NCI-H1436 (cell line): ENCODE measurements at regions not wholly inside any gene's neighbourhood (a gene's known extent, or its start where the extent isn't known, plus 50 kb on each side); places are given as distances from the start of the nearest gene placed in this dataset.
"Not testable (repeated sequence)": the region's sequence is repeated elsewhere in the genome, so short reads cannot be mapped to it uniquely, and the experiment has no call there.

Experiments used
- DNase-seq: peaks from one replicate; lab custom pipeline; 2025; lab: John Stamatoyannopoulos, UW

- no peak for DNase-seq
Observed at GRCh38 chr7:66503551-66504031, 125.1 kb upstream of the KCTD7 start.

GRCh38 chr7:66504131-66504530 is 124.5 kb upstream of the KCTD7 start:
- DNase-seq = no peak

- DNase-seq = no peak
Observed at GRCh38 chr7:66505009-66505408, 123.7 kb upstream of the KCTD7 start.

- DNase-seq = no peak
Observed at GRCh38 chr7:66505531-66506451, 122.9 kb upstream of the KCTD7 start.

GRCh38 chr7:66506703-66507102 is 122.0 kb upstream of the KCTD7 start:
- not testable (repeated sequence) for DNase-seq

- DNase-seq = no peak
Observed at GRCh38 chr7:66507764-66508296, 120.9 kb upstream of the KCTD7 start.

GRCh38 chr7:66508431-66508830 is 120.2 kb upstream of the KCTD7 start:
- DNase-seq = no peak

- no peak for DNase-seq
Observed at GRCh38 chr7:66514050-66514449, 114.6 kb upstream of the KCTD7 start.

- no peak for DNase-seq
Observed at GRCh38 chr7:66517212-66517909, 111.3 kb upstream of the KCTD7 start.

- no peak for DNase-seq
Observed at GRCh38 chr7:66518151-66518691, 110.5 kb upstream of the KCTD7 start.

- DNase-seq = no peak
Observed at GRCh38 chr7:66521675-66522074, 107.0 kb upstream of the KCTD7 start.

- no peak for DNase-seq
Observed at GRCh38 chr7:66522518-66522917, 106.2 kb upstream of the KCTD7 start.

- no peak for DNase-seq
Observed at GRCh38 chr7:66523409-66523808, 105.3 kb upstream of the KCTD7 start.

GRCh38 chr7:66524738-66525137 is 103.9 kb upstream of the KCTD7 start:
- DNase-seq = no peak

- DNase-seq = not testable (repeated sequence)
Observed at GRCh38 chr7:66526782-66527181, 101.9 kb upstream of the KCTD7 start.

- no peak for DNase-seq
Observed at GRCh38 chr7:66528652-66529051, 100.0 kb upstream of the KCTD7 start.

GRCh38 chr7:66529883-66530610 is 98.6 kb upstream of the KCTD7 start:
- no peak for DNase-seq

GRCh38 chr7:66535414-66536329 is 93.0 kb upstream of the KCTD7 start:
- no peak for DNase-seq

- no peak for DNase-seq
Observed at GRCh38 chr7:66537380-66537779, 91.3 kb upstream of the KCTD7 start.

GRCh38 chr7:66537876-66538275 is 90.8 kb upstream of the KCTD7 start:
- DNase-seq = no peak

- DNase-seq = no peak
Observed at GRCh38 chr7:66539264-66539623, 89.4 kb upstream of the KCTD7 start.
